ENCODE measurements at regions not wholly inside any gene's neighbourhood (a gene's known extent, or its start where the extent isn't known, plus 50 kb on each side); places are given as distances from the start of the nearest gene placed in this dataset.

GRCh38 chr11:120019191-120019590 is 118.7 kb downstream of the TRIM29 start:
- TF ChIP-seq EP300 (IDR thresholded peaks at IDR 0.05): no peak
- no peak for TF ChIP-seq POLR2A (IDR thresholded peaks at IDR 0.05)
- TF ChIP-seq CTCF (IDR thresholded peaks at IDR 0.05): no peak
- TF ChIP-seq POLR2AphosphoS5 (IDR thresholded peaks at IDR 0.05): no peak
- no peak for DNase-seq (ENCODE audit: low spot score in 2 of 2)
- peaks cover 28% of the 10 kb centered on the region for H3K27me3 ChIP-seq
- H3K36me3 ChIP-seq: no peaks in the 10 kb centered on the region
- H3K9me3 ChIP-seq: no peaks in the 10 kb centered on the region
- 95% methylated on average over 5 of the region's 5 CpGs for WGBS
- no peaks in the 10 kb centered on the region for H3K4me1 ChIP-seq
- no peak overlapping the region for H3K4me3 ChIP-seq
- H3K27ac ChIP-seq: no peak overlapping the region

DNA sequence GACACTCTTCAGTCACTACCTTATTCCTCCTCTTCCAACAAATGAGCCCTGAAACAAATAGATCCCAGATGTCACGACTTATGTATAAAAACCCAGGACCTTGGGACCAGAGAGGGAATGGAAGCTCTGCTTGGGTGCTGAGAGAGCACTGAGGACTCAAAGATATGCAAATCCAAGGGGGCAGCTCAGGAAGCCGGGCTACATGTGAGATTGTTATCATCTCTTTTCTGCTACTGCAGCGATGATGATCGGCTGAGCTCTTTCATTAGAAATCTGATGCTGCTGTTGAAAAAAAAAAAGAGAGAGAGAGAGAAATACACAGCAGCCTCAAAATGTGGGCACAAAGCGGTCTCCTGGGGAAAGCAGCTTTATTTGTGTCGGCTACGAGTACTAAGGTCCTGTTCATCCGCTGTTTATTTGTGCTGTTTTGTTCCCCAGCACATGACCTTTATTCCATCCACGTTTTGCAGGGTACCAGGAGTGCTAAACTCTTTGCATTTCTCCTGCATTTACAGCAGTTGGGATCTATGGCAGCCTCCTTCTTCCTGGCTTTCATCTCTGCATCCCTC is 120.2 kb downstream of the TRIM29 start:
- DNase-seq (ENCODE audit: low spot score in 2 of 2): no peak
- Histone ChIP-seq H3K4me3 (no peak overlapping the region), H3K36me3 (no peaks in the 10 kb centered on the region), H3K27ac (no peak overlapping the region), H3K27me3 (peaks cover 32% of the 10 kb centered on the region), H3K4me1 (peaks cover 4% of the 10 kb centered on the region), H3K9me3 (no peaks in the 10 kb centered on the region)
- WGBS: 28% methylated on average over 9 of the region's 9 CpGs
- TF ChIP-seq EP300 (IDR thresholded peaks at IDR 0.05): no peak
- no peak for TF ChIP-seq POLR2A (IDR thresholded peaks at IDR 0.05)
- no peak for TF ChIP-seq POLR2AphosphoS5 (IDR thresholded peaks at IDR 0.05)
- TF ChIP-seq CTCF (IDR thresholded peaks at IDR 0.05): no peak

DNA sequence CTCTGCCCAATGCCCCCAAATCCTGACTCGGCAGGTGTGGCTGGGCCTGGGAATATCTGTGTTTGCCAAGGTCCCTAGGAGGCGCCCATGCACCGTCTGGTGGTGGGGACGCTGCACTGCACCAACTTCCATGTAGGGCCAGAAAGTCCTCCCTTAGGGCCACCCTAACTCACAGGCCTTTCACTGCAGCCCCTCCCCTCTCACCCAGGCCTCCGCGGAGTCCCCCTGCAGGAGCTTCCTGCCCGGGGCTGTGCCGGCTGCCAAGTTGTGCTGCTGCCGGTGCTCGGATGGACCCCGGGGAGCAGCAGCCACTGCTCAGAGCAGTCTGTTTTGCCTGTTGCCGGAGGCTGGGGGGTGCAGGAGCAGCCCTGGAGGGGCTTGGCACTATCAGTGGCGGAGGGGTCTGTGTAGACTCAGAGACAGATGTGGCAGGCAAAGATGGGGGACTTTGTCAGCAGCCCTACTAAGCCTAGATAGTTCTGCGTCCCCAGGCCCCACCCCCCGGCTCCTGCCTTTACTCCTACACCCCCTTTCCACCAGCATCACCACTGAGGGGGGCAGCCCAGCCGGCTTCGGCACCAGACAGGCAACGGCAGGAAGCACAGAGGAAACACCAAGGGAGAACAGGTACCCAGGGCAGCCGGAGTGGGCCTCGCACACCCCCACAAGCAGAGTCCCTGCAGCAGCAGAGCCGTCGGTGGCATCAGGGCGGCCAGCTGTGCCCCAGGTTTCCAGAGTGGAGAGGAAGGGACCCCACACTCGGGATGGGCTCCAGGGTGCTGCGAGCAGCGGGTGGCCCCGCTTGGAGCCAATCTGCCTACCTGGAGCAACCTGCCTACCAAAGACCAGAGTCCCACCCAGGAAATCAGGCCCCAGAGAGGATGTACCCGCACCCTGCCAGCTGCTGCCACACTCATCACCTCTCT is 124.3 kb downstream of the TRIM29 start:
- TF ChIP-seq POLR2AphosphoS5 (IDR thresholded peaks at IDR 0.05) (no peak), POLR2A (IDR thresholded peaks at IDR 0.05) (no peak), EP300 (IDR thresholded peaks at IDR 0.05) (no peak), CTCF (IDR thresholded peaks at IDR 0.05) (peak; percentile 38 to 63)
- H3K27me3 ChIP-seq: peaks cover 45% of the 10 kb centered on the region
- peaks cover 4% of the 10 kb centered on the region for H3K4me1 ChIP-seq
- DNase-seq (ENCODE audit: low spot score in 2 of 2): no peak
- H3K27ac ChIP-seq: no peak overlapping the region
- 30% methylated on average over 10 of the region's 28 CpGs for WGBS
- no peaks in the 10 kb centered on the region for H3K36me3 ChIP-seq
- H3K9me3 ChIP-seq: no peaks in the 10 kb centered on the region
- H3K4me3 ChIP-seq: no peak overlapping the region

GRCh38 chr11:120012245-120012644 is 125.7 kb downstream of the TRIM29 start:
- Histone ChIP-seq H3K27ac (no peak overlapping the region), H3K9me3 (no peaks in the 10 kb centered on the region), H3K4me3 (no peak overlapping the region), H3K4me1 (peaks cover 4% of the 10 kb centered on the region), H3K36me3 (no peaks in the 10 kb centered on the region), H3K27me3 (peaks cover 45% of the 10 kb centered on the region)
- TF ChIP-seq POLR2AphosphoS5 (IDR thresholded peaks at IDR 0.05) (no peak), POLR2A (IDR thresholded peaks at IDR 0.05) (no peak), EP300 (IDR thresholded peaks at IDR 0.05) (no peak), CTCF (IDR thresholded peaks at IDR 0.05) (no peak)
- no peak for DNase-seq (ENCODE audit: low spot score in 2 of 2)
- 63% methylated on average over 5 of the region's 7 CpGs for WGBS

GRCh38 chr11:120011836-120012235 is 126.1 kb downstream of the TRIM29 start:
- Histone ChIP-seq H3K9me3 (no peaks in the 10 kb centered on the region), H3K27me3 (peaks cover 42% of the 10 kb centered on the region), H3K27ac (no peak overlapping the region), H3K36me3 (no peaks in the 10 kb centered on the region), H3K4me1 (peaks cover 4% of the 10 kb centered on the region), H3K4me3 (no peak overlapping the region)
- no peak for DNase-seq (ENCODE audit: low spot score in 2 of 2)
- 61% methylated on average over 7 of the region's 10 CpGs for WGBS
- TF ChIP-seq POLR2A (IDR thresholded peaks at IDR 0.05) (no peak), EP300 (IDR thresholded peaks at IDR 0.05) (no peak), POLR2AphosphoS5 (IDR thresholded peaks at IDR 0.05) (no peak), CTCF (IDR thresholded peaks at IDR 0.05) (no peak)
